ENCODE measurements at regions not wholly inside any gene's neighbourhood (a gene's known extent, or its start where the extent isn't known, plus 50 kb on each side); places are given as distances from the start of the nearest gene placed in this dataset.

GRCh38 chr11:42195289-42196013, 736.0 kb upstream of the LRRC4C start:
- no peak overlapping the region for H3K4me3 ChIP-seq (ENCODE audit: low read length)
- no peaks in the 10 kb centered on the region for H3K4me1 ChIP-seq (ENCODE audit: control insufficient read depth, insufficient read depth, low read length)
- no peaks in the 10 kb centered on the region for H3K9me3 ChIP-seq (ENCODE audit: control insufficient read depth, low read length)
- DNase-seq (ENCODE audit: low read depth) = no peak
- no peaks in the 10 kb centered on the region for H3K36me3 ChIP-seq (ENCODE audit: control insufficient read depth, insufficient read depth, low read length, severe bottlenecking)
- no peak overlapping the region for H3K9ac ChIP-seq (ENCODE audit: low read length)
- no peaks in the 10 kb centered on the region for H3K27me3 ChIP-seq (replicated peaks; ENCODE audit: control insufficient read depth, insufficient read depth, low read length)

GRCh38 chr11:42200311-42200710, 740.9 kb upstream of the LRRC4C start:
- no peaks in the 10 kb centered on the region for H3K36me3 ChIP-seq (ENCODE audit: control insufficient read depth, insufficient read depth, low read length, severe bottlenecking)
- H3K9me3 ChIP-seq (ENCODE audit: control insufficient read depth, low read length) = no peaks in the 10 kb centered on the region
- no peak overlapping the region for H3K9ac ChIP-seq (ENCODE audit: low read length)
- no peaks in the 10 kb centered on the region for H3K4me1 ChIP-seq (ENCODE audit: control insufficient read depth, insufficient read depth, low read length)
- no peak overlapping the region for H3K4me3 ChIP-seq (ENCODE audit: low read length)
- DNase-seq (ENCODE audit: low read depth) = no peak
- no peaks in the 10 kb centered on the region for H3K27me3 ChIP-seq (replicated peaks; ENCODE audit: control insufficient read depth, insufficient read depth, low read length)

- DNase-seq (ENCODE audit: low read depth) = no peak
- no peaks in the 10 kb centered on the region for H3K27me3 ChIP-seq (replicated peaks; ENCODE audit: control insufficient read depth, insufficient read depth, low read length)
These were observed 742.2 kb upstream of the LRRC4C start for GRCh38 chr11:42201603-42202148.

GRCh38 chr11:42205518-42205917, 746.1 kb upstream of the LRRC4C start:
- DNase-seq (ENCODE audit: low read depth) = no peak
- Histone ChIP-seq H3K9me3 (ENCODE audit: control insufficient read depth, low read length) (peaks cover 6% of the 10 kb centered on the region), H3K4me3 (ENCODE audit: low read length) (no peak overlapping the region), H3K9ac (ENCODE audit: low read length) (no peak overlapping the region), H3K27me3 (replicated peaks; ENCODE audit: control insufficient read depth, insufficient read depth, low read length) (no peaks in the 10 kb centered on the region), H3K36me3 (ENCODE audit: control insufficient read depth, insufficient read depth, low read length, severe bottlenecking) (no peaks in the 10 kb centered on the region), H3K4me1 (ENCODE audit: control insufficient read depth, insufficient read depth, low read length) (no peaks in the 10 kb centered on the region)

More at GRCh38 chr11:42201603-42202148, 742.2 kb upstream of the LRRC4C start:
- H3K4me3 ChIP-seq (ENCODE audit: low read length) = no peak overlapping the region
- no peaks in the 10 kb centered on the region for H3K36me3 ChIP-seq (ENCODE audit: control insufficient read depth, insufficient read depth, low read length, severe bottlenecking)
- no peak overlapping the region for H3K9ac ChIP-seq (ENCODE audit: low read length)
- no peaks in the 10 kb centered on the region for H3K4me1 ChIP-seq (ENCODE audit: control insufficient read depth, insufficient read depth, low read length)
- no peaks in the 10 kb centered on the region for H3K9me3 ChIP-seq (ENCODE audit: control insufficient read depth, low read length)

GRCh38 chr11:42225664-42226063, 766.2 kb upstream of the LRRC4C start:
- no peaks in the 10 kb centered on the region for H3K36me3 ChIP-seq (ENCODE audit: control insufficient read depth, insufficient read depth, low read length, severe bottlenecking)

GRCh38 chr11:42232673-42233072, 773.2 kb upstream of the LRRC4C start:
- H3K9ac ChIP-seq (ENCODE audit: low read length) = no peak overlapping the region
- no peak for DNase-seq (ENCODE audit: low read depth)
- no peaks in the 10 kb centered on the region for H3K27me3 ChIP-seq (replicated peaks; ENCODE audit: control insufficient read depth, insufficient read depth, low read length)
- H3K4me3 ChIP-seq (ENCODE audit: low read length) = no peak overlapping the region
- peaks cover 22% of the 10 kb centered on the region for H3K4me1 ChIP-seq (ENCODE audit: control insufficient read depth, insufficient read depth, low read length)
- H3K9me3 ChIP-seq (ENCODE audit: control insufficient read depth, low read length) = no peaks in the 10 kb centered on the region
- no peaks in the 10 kb centered on the region for H3K36me3 ChIP-seq (ENCODE audit: control insufficient read depth, insufficient read depth, low read length, severe bottlenecking)

More at GRCh38 chr11:42225664-42226063, 766.2 kb upstream of the LRRC4C start:
- Histone ChIP-seq H3K4me3 (ENCODE audit: low read length) (no peak overlapping the region), H3K9ac (ENCODE audit: low read length) (no peak overlapping the region), H3K9me3 (ENCODE audit: control insufficient read depth, low read length) (no peaks in the 10 kb centered on the region), H3K4me1 (ENCODE audit: control insufficient read depth, insufficient read depth, low read length) (no peaks in the 10 kb centered on the region), H3K27me3 (replicated peaks; ENCODE audit: control insufficient read depth, insufficient read depth, low read length) (no peaks in the 10 kb centered on the region)
- DNase-seq (ENCODE audit: low read depth) = no peak

GRCh38 chr11:42234451-42234951, 775.0 kb upstream of the LRRC4C start:
- no peaks in the 10 kb centered on the region for H3K36me3 ChIP-seq (ENCODE audit: control insufficient read depth, insufficient read depth, low read length, severe bottlenecking)
- H3K9ac ChIP-seq (ENCODE audit: low read length) = no peak overlapping the region
- no peaks in the 10 kb centered on the region for H3K9me3 ChIP-seq (ENCODE audit: control insufficient read depth, low read length)
- peaks cover 40% of the 10 kb centered on the region for H3K4me1 ChIP-seq (ENCODE audit: control insufficient read depth, insufficient read depth, low read length)
- H3K4me3 ChIP-seq (ENCODE audit: low read length) = no peak overlapping the region
- no peak for DNase-seq (ENCODE audit: low read depth)
- no peaks in the 10 kb centered on the region for H3K27me3 ChIP-seq (replicated peaks; ENCODE audit: control insufficient read depth, insufficient read depth, low read length)

- H3K4me1 ChIP-seq (ENCODE audit: control insufficient read depth, insufficient read depth, low read length) = peaks cover 48% of the 10 kb centered on the region
- H3K9ac ChIP-seq (ENCODE audit: low read length) = no peak overlapping the region
- H3K9me3 ChIP-seq (ENCODE audit: control insufficient read depth, low read length) = no peaks in the 10 kb centered on the region
- no peaks in the 10 kb centered on the region for H3K27me3 ChIP-seq (replicated peaks; ENCODE audit: control insufficient read depth, insufficient read depth, low read length)
- no peak overlapping the region for H3K4me3 ChIP-seq (ENCODE audit: low read length)
- DNase-seq (ENCODE audit: low read depth) = no peak
- H3K36me3 ChIP-seq (ENCODE audit: control insufficient read depth, insufficient read depth, low read length, severe bottlenecking) = no peaks in the 10 kb centered on the region
These were observed 778.3 kb upstream of the LRRC4C start for GRCh38 chr11:42237701-42238235.

GRCh38 chr11:42239188-42239587, 779.7 kb upstream of the LRRC4C start:
- no peaks in the 10 kb centered on the region for H3K9me3 ChIP-seq (ENCODE audit: control insufficient read depth, low read length)
- H3K4me3 ChIP-seq (ENCODE audit: low read length) = no peak overlapping the region
- H3K36me3 ChIP-seq (ENCODE audit: control insufficient read depth, insufficient read depth, low read length, severe bottlenecking) = no peaks in the 10 kb centered on the region
- peaks cover 43% of the 10 kb centered on the region for H3K4me1 ChIP-seq (ENCODE audit: control insufficient read depth, insufficient read depth, low read length)
- H3K27me3 ChIP-seq (replicated peaks; ENCODE audit: control insufficient read depth, insufficient read depth, low read length) = no peaks in the 10 kb centered on the region
- H3K9ac ChIP-seq (ENCODE audit: low read length) = peak overlapping the region; percentile 37
- DNase-seq (ENCODE audit: low read depth) = no peak

GRCh38 chr11:42243385-42243784, 783.9 kb upstream of the LRRC4C start:
- H3K4me1 ChIP-seq (ENCODE audit: control insufficient read depth, insufficient read depth, low read length) = peaks cover 19% of the 10 kb centered on the region
- H3K36me3 ChIP-seq (ENCODE audit: control insufficient read depth, insufficient read depth, low read length, severe bottlenecking) = no peaks in the 10 kb centered on the region
- H3K9me3 ChIP-seq (ENCODE audit: control insufficient read depth, low read length) = no peaks in the 10 kb centered on the region
- no peak overlapping the region for H3K9ac ChIP-seq (ENCODE audit: low read length)
- no peak overlapping the region for H3K4me3 ChIP-seq (ENCODE audit: low read length)
- no peak for DNase-seq (ENCODE audit: low read depth)
- no peaks in the 10 kb centered on the region for H3K27me3 ChIP-seq (replicated peaks; ENCODE audit: control insufficient read depth, insufficient read depth, low read length)

GRCh38 chr11:42244376-42244775, 784.9 kb upstream of the LRRC4C start:
- Histone ChIP-seq H3K9ac (ENCODE audit: low read length) (no peak overlapping the region), H3K27me3 (replicated peaks; ENCODE audit: control insufficient read depth, insufficient read depth, low read length) (no peaks in the 10 kb centered on the region), H3K9me3 (ENCODE audit: control insufficient read depth, low read length) (no peaks in the 10 kb centered on the region), H3K4me3 (ENCODE audit: low read length) (no peak overlapping the region), H3K4me1 (ENCODE audit: control insufficient read depth, insufficient read depth, low read length) (peaks cover 9% of the 10 kb centered on the region), H3K36me3 (ENCODE audit: control insufficient read depth, insufficient read depth, low read length, severe bottlenecking) (no peaks in the 10 kb centered on the region)
- no peak for DNase-seq (ENCODE audit: low read depth)
